NCI-H1105 (cell line): ENCODE measurements at regions not wholly inside any gene's neighbourhood (a gene's known extent, or its start where the extent isn't known, plus 50 kb on each side); places are given as distances from the start of the nearest gene placed in this dataset.

ENCODE experiments used
- DNase-seq: peaks from one replicate; lab custom pipeline; 2025; lab: John Stamatoyannopoulos, UW

DNA sequence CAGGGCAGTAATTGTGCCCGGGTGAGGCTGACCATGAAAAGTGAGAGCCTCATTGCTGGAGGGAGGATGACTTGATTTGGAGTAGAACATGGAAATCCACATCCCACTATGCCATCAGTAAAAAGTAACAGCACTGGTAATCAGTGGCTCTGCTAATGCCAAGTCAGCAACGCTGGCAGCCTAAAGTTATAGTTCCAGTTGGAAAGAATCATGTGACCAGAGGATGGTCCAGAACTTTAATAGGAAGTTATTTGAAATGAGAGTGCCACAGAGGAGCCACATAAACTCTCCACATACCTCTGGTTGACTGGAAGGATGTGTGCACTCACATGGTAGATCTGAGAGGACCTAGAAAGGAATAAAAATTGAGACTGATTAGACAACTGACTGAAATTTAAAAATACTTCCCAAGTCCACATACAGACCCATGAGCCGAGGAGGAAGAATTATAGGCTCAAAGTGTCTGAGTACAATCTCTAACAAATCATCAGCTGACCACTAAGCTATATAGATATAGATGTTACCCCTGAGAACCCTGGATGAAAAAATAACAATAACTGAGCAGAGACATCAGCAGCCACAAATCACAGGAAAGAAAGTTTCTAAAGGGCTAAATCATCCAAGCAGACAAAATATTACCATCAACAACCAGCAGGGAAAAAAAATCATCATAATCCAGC lies 346.8 kb downstream of the STK39 start:
- no peak for DNase-seq

DNA sequence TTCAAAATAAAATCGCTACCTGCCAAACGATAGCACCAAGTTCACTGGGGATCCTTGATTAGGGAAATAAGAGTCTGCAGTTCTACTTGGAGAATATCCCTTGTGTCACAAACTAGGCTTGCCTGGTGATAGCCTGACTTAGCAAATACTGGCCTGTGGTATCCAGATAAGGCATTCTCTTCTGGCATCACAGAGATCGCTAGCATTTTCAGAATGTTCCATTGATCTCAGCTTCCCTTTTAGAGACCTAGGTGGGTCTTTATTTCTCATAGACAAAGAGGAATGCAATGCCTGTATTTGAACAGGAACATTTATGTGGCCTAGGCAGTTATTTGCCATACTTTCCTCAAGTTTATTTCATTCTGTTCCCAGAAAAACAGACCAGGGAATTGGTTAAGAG lies 349.1 kb downstream of the STK39 start:
- no peak for DNase-seq

DNA sequence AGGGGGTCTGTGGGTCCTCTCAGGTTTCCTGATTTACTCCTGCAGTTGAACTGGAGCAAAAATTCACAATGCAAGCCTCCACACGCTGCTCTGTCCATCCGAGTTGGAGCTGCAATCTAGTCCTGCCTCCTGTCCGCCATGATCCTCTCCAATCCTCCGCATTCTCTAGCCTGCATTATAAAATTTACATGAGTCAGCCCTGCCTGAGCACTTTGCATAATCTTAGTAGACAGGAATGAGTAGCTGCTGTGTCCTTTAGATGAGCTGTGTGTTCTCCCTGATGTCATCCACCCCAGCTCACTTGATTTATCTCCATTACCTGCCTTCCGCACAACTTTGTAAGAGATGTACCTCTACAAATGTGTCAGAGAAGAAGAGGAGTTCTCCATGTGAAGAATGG lies 355.6 kb downstream of the STK39 start:
- no peak for DNase-seq

DNA sequence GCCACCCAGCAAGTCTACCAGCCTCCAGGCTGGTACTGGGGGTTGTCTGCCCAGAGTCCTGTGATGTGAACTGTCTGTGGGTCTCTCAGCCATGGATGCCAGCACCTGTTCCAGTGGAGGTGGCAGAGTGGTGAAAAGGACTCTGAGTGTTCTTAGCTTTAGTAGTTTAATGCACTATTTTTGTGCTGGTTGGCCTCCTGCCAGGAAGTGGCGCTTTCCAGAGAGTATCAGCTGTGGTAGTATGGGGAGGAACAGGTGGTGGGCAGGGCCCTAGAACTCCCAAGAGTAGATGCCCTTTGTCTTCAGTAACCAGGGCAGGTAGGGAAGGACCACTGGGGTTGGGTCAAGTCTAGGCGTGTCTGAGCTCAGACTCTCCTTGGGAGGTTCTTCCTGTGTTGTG lies 356.7 kb downstream of the STK39 start:
- DNase-seq: peak; percentile 16

DNA sequence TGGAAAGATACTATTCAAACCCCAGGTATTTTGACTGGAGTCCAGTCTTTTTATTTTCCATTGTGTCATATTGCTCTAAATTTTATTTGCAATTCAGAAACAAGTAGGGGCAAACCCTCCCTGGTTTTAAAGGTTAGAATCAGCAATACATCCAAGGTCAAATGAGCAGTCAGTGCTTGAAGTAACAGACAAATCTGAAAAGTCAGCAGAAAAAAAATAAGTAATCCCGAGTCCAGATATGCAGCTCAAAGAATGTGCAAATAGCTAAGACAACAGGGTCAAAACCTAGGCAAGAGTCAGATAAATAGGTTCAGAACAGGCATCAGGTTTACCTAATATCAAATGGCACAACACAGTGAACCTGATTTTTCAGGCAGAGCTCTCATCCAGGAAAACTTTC lies 367.0 kb downstream of the STK39 start:
- DNase-seq: no peak

DNA sequence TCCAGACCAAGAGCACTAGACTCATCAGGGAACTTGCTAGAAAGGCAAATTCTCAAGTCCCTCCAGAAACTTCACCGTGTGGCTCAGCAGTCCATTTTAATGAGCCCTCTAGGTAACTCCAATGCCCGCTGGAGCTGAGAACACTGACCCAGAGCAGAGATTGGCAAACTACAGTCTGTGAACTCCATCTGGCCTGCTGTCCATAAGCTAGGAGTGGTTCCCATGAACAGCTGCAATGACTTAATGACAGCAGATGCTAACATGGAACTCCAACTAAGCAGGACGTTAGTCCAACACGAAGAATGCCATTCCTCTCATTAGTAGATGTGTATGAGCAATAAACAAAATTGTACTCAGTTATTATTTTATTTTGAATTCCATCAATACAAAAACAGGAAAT lies 371.9 kb downstream of the STK39 start:
- DNase-seq: no peak

DNA sequence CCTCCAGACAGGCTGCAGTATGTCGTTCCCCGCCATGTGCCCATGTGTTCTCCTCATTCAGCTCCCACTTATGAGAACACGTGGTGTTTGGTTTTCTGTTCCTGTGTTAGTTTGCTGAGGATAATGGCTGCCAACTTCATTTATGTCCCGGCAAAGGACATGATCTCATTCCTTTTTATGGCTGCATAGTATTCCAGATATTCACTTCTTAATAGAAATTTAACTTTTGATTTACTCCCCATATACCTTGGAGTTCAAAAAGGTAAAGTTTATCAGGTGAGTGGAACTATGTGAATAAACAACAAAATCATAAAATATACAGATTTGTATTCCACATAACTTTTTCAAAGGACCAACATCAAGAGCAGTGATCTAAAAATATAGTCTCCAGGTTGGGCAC lies 372.6 kb downstream of the STK39 start:
- DNase-seq: no peak

DNA sequence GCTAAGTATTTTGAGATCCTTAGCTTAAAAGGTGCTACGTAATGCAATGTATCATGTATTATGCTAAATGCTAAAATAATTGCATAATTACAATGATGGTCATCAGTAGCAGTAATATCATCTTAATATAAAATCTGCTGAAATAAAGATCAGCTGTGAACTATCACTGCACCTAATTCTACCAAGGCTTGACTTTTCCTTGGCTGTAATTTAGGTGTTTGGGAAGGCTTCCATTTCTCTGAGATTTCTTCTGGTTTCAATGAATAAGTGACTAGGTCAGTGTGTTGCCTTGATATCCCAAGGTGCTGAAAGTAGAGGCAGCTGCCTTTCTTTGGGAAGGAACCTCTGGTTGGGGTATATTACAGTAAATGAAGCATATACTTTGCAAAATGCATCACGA lies 376.1 kb downstream of the STK39 start:
- no peak for DNase-seq

DNA sequence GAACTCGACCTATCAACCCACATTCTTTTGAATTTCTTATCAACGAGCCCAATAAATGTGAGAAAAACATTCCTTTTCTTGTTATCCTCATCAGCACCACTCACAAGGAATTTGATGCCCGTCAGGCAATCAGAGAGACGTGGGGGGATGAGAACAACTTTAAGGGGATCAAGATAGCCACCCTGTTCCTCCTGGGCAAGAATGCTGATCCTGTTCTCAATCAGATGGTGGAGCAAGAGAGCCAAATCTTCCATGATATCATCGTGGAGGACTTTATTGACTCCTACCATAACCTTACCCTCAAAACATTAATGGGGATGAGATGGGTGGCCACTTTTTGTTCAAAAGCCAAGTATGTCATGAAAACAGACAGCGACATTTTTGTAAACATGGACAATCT lies 378.2 kb downstream of the STK39 start:
- no peak for DNase-seq

DNA sequence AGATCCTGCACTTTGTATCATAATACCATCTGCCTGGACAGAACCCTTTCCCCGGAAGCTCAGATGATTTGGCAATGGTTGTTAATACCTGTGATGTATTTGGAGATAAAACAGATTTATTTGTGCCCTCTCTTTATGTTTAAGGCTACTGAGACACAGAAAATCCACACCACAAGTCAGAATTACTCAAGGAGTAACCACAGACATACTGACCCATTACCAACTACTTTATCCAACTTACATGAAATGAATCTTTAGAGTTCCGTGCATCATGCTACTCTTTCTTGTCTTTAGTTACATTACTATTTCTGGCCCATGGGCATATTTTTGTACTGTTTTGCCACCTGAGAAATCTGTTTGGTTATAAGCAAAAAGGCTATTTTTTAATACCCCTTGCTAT lies 384.0 kb downstream of the STK39 start:
- no peak for DNase-seq

DNA sequence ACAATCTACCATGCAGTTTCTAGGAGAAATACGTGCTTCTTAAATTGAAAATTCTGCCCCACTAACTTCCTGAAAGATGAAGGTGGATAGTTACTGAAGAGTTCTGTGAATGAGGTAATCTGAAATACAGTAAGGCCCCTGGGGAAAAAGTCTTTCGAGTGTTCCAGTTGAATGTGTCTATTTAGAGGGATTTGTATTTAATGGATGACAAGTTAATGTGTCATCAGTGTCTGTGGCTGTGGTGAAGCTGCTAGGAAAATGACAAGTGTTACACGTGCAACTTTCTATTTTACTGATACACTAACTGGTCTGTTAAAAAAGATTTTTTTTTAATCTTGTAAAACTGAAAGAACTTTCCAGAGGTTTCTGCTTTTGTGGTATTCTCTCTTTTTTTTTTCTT lies 384.6 kb downstream of the STK39 start:
- no peak for DNase-seq

DNA sequence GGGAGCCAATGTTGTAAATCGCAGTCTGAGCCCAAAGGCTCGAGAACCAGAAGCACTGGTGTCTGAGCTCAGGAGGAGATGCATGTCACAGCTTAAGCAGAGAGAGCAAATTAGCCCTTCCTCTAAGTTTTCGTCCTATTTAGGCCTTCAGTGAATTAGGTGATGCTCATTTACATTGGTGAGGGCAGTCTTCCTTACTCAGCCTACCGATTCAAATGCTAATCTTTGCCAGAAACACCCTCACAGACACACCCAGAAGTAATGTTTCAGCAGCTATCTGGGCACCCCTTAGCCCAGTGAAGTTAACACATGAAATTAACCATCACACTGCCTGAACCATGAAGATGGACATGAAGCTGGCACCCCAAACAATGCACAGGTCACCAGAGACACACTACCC lies 385.1 kb downstream of the STK39 start:
- no peak for DNase-seq

DNA sequence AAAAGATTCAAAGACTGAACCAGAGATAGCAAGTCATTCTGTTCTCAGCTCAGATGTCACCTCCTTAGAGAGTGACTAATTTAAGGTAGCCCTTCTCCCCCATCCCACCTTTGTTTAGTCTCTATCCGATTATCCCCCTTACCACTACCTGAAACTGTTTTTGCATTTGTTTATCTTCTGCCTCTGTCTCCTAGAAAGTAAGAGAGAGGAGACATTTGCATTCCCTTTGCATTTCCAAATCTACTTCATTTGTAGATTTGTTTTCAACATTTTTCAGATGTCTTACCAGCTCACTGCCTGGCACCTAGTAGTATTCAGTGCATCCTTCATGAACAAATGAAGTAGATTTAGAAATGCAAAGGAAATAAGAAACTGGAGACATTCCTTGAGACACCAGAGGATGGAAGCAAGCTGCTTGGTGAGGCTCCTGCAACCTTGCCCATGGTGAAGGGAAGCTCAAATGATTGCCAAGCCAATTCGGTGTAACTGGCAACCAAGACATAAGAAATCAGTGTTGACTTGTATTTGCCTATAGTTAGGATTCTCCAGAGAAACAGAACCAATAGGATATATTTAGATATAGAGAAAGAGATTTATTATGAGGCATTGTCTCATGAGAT lies 385.7 kb downstream of the STK39 start:
- no peak for DNase-seq

DNA sequence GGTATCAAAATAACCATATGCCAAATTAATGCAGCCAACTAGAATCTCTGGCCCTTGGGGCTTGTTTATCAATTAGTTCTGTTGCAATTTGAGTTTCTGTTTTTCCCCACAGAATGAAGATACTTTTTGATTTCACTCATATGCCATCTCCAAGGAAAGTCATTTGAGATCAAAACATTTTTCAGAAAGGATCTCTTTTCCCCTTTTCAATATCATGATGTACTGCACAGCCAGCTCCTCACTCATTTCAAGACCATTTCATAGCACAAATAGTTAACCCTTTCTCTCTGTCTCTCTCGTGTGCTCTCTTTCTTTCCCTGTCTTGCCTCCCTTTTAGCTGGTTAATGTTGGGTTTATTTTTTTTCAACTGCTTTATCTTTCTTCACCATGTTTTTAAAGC lies 387.3 kb downstream of the STK39 start:
- no peak for DNase-seq

DNA sequence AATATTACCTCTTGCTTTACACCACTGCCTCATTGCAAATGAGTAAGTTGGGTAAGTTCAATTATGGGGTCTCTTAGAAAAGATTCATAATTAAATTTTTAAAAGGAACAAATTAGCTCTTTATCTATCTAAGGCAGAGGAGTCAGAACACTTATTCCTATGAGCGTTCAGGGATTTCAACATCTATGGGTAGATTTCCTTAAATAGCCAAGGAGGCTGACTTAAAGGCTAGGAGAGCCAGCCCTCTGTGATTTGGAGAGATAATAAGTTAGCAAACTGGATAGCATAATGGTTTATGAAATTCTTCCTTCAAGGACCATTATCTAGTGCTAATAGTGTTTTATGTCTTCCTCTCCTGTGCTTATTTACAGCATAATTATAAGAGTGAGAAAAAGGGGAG lies 387.7 kb downstream of the STK39 start:
- no peak for DNase-seq

DNA sequence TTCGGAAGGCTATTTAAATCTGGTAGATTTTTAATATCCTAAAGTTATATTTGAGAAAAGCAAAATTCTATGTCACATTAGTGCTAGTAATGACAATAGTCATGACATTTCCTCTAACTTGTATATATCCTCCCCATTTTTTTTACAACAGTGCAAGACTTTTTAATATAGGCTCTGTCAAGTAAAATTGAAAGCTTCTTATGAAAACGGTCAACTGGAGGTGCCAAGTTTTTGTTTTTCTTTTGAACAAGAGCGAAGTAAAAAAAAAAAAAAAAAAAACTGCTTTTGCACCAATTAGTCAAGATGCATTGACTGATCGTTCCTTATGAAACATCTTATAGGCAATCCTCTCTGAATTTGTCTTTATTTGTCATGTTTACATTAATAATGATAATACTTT lies 389.3 kb downstream of the STK39 start:
- DNase-seq: no peak

DNA sequence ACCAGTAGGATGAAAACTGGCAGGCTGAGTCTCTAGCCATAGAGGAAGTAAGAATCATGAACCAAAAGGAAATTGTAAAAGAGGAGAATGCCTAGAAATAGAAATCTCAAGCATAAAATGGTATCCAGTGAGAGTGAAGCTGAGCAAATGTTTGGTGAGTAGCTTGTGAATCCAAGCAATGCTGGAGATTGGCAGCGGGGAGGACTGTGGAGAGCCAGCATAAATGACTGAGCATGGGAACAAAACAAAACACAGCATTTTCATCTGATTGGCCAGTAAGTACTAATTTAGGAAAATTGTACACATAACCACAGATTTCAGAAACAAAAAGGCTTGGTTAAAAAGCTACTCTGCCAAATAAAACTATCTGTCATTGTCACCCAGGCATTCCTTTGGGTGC lies 390.0 kb downstream of the STK39 start:
- no peak for DNase-seq

DNA sequence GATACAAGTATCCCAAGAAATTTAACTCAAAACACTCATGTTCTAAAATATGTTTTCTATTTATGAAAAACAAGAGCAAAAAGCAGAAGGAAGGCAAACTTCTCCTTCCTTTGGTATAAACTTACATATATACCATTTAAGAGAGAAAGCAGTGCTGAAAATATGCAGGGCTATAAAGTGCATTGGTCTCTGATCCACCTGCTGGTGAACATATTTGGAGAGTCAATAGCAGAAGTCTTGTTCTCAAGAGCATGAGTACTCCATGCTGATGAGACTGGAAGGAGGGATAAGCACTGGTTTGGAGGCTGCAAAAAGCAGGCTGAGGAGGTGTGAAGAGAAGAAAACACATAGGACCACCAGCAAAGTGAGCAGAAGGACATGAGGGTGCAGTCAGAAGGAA lies 391.2 kb downstream of the STK39 start:
- no peak for DNase-seq

DNA sequence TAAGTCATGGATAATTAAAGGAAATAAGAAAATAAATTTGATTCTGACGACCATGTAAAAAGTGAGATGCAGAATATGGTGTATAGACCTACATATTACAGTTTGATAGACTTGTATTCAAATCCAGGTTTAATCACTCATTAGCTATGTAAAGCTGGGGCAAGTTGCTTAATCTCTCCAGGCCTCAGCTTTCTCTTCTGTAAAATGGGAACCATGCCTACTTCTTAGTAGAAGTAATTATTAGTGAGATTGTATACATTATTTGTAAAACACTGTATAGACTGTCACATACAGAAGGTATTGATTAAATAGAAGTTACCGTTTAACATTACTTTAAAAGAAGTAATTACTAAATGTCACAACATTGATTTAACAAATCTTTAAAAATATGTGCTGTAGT lies 392.2 kb downstream of the STK39 start:
- DNase-seq: no peak

DNA sequence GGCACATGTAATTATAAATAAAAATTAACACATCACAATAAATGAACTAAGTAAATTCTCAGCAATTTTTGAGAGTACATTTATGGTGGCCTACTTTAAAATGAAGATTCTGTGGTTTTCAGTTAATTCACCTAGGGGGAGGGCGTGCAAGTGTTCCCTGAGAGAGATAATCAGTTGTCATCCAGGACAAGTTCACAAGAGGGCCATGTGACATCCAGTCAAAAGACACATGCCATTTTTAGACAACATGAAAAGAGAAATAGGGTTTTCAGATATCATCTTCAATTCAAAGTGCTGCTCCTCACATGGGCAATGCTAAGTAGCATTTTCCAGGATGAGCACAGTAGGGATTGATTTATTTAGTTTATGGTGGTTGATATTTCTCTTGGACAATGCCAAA lies 393.7 kb downstream of the STK39 start:
- no peak for DNase-seq

DNA sequence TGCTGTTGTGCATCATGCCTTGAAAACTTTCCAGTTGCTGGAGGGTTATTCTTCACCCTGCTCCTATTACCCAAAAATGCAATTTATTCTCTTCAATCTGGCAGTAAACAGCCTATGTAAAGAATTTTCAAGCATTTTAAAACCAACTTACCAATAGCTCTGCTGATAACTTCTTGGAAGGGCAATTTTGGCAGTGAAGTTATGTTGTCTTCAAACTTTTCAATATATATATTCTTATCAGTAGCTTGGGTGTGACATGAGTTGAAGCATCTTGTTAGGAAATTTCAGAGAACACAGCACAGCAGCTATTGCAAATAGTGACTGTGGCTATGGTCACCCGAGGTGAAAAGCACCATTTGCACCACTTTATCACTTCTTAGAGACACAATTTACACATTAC lies 395.5 kb downstream of the STK39 start:
- DNase-seq: no peak

DNA sequence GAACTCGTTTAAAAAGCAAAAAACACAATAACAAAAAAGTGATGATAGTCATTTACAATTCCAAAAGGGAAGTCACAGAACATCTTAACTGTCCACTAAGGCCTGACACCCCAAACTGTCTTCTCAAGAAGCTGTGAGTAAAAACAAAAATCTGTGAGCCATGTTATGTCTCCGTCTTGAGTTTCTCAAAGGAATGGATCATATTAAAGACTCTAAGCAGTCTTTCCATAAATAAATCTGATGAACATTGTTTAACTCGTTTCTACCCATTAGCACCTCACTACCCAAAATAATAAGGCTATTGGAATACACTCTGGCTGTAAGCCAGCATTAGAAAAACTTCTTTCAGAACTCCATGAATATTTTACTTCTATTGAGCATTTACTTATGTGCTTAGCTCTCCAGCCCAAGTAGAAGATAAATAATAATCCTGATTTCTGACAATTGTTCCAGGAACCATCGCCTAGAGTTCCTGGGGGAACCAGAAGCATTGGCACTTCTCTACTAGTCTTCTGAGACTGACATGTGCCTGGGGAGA lies 396.0 kb downstream of the STK39 start:
- DNase-seq: no peak

DNA sequence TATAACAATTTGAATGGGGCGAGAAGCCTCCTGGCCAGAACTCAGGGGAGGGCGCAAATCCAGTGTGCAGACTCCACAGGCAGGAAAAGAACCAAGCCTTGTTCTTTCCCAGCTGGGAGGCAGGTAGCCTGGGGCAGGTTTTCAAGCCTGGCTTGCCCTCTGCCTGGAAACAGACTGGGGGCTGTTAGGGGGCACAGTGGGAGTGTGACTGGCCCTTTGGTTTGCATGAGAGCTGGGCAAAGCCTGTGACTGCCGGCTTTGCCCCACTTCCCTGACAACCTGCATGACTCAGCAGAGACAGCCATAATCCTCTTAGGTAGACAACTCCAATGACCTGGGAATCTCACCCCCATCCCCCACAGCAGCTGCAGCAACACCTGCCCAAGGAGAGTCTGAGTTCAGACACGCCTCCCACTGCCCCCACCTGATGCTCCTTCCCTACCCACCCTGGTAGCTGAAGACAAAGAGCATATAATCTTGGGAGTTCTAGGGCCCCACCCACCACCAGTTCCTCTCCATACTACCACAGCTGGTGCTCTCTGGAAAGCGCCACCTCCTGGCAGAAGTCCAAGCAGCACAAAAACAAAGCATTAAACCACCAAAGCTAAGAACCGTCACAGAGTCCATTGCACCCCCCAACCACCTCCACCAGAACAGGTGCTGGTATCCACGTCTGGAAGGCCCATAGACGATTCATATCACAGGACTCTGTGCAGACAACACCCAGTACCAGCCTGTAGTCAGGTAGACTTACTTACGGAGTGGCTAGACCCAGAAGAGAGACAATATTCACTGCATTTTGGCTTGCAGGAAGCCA lies 402.5 kb downstream of the STK39 start:
- peak; percentile 73 for DNase-seq
